PC-9 (cell line): ENCODE measurements at regions not wholly inside any gene's neighbourhood (a gene's known extent, or its start where the extent isn't known, plus 50 kb on each side); places are given as distances from the start of the nearest gene placed in this dataset.
A peak's percentile ranks its signal among the peaks of the same experiment; 100 is the strongest.

ENCODE experiments used
- BruUV-seq: library from RNA; stranded (reverse); fragments of 400-500 nt; replicated peaks from 2 replicates; lab custom pipeline; 2021; lab: Mats Ljungman, UMichigan
- CTCF ChIA-PET: fragments of 300-600 bp; sonication (Branson Sonifier 250); formaldehyde crosslinking; loops from one replicate; lab custom pipeline; 2022; ENCODE audit warnings: antibody characterized with exemption; lab: Charles Lee
- POLR2A ChIA-PET: fragments of 300-600 bp; sonication (Branson Sonifier 250); formaldehyde crosslinking; loops from one replicate; lab custom pipeline; 2022; ENCODE audit warnings: antibody characterized with exemption; ENCODE audit not compliant: unreplicated experiment; lab: Charles Lee
- DNase-seq, 2 experiments: peaks; one replicate each; pipeline versions ENCODE4 v3.0.0 to v3.0.0-alpha.2; 2015 to 2022; ENCODE audit warnings: mixed read lengths in 1 of 2
- H2AFZ ChIP-seq: fragments of 200-600 bp; sonication (generic); 2 replicates; pipeline ENCODE4 v1.8.1; 2017; ENCODE audit warnings: antibody characterized with exemption
- H3F3A ChIP-seq: fragments of 200-600 bp; sonication (generic); 2 replicates; pipeline ENCODE4 v1.8.1; 2017; ENCODE audit warnings: antibody characterized with exemption, mild to moderate bottlenecking, low read depth; ENCODE audit not compliant: insufficient read depth
- H3K27ac ChIP-seq: fragments of 200-600 bp; sonication (generic); 2 replicates; pipeline ENCODE4 v1.6.1; 2016; ENCODE audit warnings: mixed run types
- H3K27me3 ChIP-seq: fragments of 200-600 bp; sonication (generic); 2 replicates; pipeline ENCODE4 v1.6.1; 2016; ENCODE audit warnings: low read depth, mixed run types; ENCODE audit not compliant: insufficient read depth
- H3K36me3 ChIP-seq: fragments of 200-600 bp; sonication (generic); 2 replicates; pipeline ENCODE4 v1.6.1; 2016; ENCODE audit warnings: low read depth, mixed run types
- H3K4me1 ChIP-seq: fragments of 200-600 bp; sonication (generic); replicated peaks from 2 replicates; pipeline ENCODE4 v1.6.1; 2016; ENCODE audit warnings: mixed run types; ENCODE audit not compliant: insufficient read depth
- H3K4me2 ChIP-seq: fragments of 200-600 bp; sonication (generic); 2 replicates; pipeline ENCODE4 v1.6.1; 2017; ENCODE audit warnings: mixed run types
- H3K4me3 ChIP-seq: fragments of 200-600 bp; sonication (generic); 2 replicates; pipeline ENCODE4 v1.6.1; 2016; ENCODE audit warnings: mixed run types
- H3K79me2 ChIP-seq: fragments of 200-600 bp; sonication (generic); 2 replicates; pipeline ENCODE4 v1.6.1; 2017; ENCODE audit warnings: low read depth, mixed run types
- H3K9me2 ChIP-seq: fragments of 200-600 bp; sonication (generic); 2 replicates; pipeline ENCODE4 v1.8.1; 2017; ENCODE audit warnings: mild to moderate bottlenecking; ENCODE audit not compliant: insufficient read depth
- H3K9me3 ChIP-seq: fragments of 200-600 bp; sonication (generic); 2 replicates; pipeline ENCODE4 v1.8.1; 2016; ENCODE audit warnings: low read depth; ENCODE audit not compliant: insufficient read depth
- H4K20me1 ChIP-seq: fragments of 200-600 bp; sonication (generic); 2 replicates; pipeline ENCODE4 v1.8.1; 2017; ENCODE audit not compliant: insufficient read depth
- EZH2 ChIP-seq: fragments of 200-600 bp; sonication (generic); IDR thresholded peaks from 2 replicates; pipeline ENCODE4 v1.8.0; 2017; ENCODE audit warnings: antibody characterized with exemption, low read depth
- intact Hi-C: fragments of 100-400 bp; cut with micrococcal nuclease; formaldehyde crosslinking; loops from one replicate; pipeline ENCODE4 v1.10.0; 2022; ENCODE audit not compliant: unreplicated experiment
- TF ChIP-seq, protein P1 (sequence below): fragments of 200-600 bp; sonication (generic); conservative IDR thresholded peaks from 2 replicates; pipeline ENCODE4 v1.6.1; 2017; ENCODE audit warnings: mixed run types, antibody characterized with exemption, mild to moderate bottlenecking, moderate library complexity

DNA sequence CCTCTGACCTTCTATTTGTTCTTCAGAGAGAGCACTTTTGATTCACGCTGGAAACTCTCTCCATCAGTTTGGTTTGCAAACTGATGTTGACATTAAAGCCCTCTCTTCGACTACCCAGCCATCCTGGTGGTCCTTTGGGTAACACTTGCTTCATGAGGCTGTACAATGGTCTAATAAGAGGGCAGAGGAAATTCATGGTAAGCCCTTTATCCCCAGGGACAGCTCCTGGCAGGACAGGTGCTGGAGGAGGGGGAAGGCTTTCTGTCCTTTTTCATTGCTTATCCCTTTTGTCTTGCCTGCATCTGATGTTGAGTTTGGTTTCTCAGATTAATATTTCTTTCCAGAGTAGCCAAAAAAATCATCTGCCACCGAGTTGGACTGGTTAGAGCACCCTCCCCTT lies 52.1 kb upstream of the CD93 start:
- no peak for DNase-seq
- peak overlapping the region; percentile 99 for H3K27ac ChIP-seq
- BruUV-seq, result no TSS peak
- H4K20me1 ChIP-seq, result no peaks in the 10 kb centered on the region
- peaks cover 25% of the 10 kb centered on the region for H3F3A ChIP-seq
- intact Hi-C loops, result no loop called here
- ChIA-PET POLR2A (no interaction called here), CTCF (no interaction called here)
- no peaks in the 10 kb centered on the region for H3K9me3 ChIP-seq
- peak overlapping the region; percentile 68 for H3K4me2 ChIP-seq
- H3K4me1 ChIP-seq, result peaks cover 52% of the 10 kb centered on the region
- no peaks in the 10 kb centered on the region for H3K27me3 ChIP-seq
- no peak overlapping the region for H3K4me3 ChIP-seq
- H3K79me2 ChIP-seq, result 0 out of 2 replicates have a peak, but pooled peaks cover 6% of the 10 kb centered on the region
- no peak overlapping the region for H2AFZ ChIP-seq
- TF ChIP-seq EZH2, result no peak
- TF ChIP-seq, protein P1, sequence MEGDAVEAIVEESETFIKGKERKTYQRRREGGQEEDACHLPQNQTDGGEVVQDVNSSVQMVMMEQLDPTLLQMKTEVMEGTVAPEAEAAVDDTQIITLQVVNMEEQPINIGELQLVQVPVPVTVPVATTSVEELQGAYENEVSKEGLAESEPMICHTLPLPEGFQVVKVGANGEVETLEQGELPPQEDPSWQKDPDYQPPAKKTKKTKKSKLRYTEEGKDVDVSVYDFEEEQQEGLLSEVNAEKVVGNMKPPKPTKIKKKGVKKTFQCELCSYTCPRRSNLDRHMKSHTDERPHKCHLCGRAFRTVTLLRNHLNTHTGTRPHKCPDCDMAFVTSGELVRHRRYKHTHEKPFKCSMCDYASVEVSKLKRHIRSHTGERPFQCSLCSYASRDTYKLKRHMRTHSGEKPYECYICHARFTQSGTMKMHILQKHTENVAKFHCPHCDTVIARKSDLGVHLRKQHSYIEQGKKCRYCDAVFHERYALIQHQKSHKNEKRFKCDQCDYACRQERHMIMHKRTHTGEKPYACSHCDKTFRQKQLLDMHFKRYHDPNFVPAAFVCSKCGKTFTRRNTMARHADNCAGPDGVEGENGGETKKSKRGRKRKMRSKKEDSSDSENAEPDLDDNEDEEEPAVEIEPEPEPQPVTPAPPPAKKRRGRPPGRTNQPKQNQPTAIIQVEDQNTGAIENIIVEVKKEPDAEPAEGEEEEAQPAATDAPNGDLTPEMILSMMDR, result no peak
- no peaks in the 10 kb centered on the region for H3K36me3 ChIP-seq
- H3K9me2 ChIP-seq, result no peaks in the 10 kb centered on the region

DNA sequence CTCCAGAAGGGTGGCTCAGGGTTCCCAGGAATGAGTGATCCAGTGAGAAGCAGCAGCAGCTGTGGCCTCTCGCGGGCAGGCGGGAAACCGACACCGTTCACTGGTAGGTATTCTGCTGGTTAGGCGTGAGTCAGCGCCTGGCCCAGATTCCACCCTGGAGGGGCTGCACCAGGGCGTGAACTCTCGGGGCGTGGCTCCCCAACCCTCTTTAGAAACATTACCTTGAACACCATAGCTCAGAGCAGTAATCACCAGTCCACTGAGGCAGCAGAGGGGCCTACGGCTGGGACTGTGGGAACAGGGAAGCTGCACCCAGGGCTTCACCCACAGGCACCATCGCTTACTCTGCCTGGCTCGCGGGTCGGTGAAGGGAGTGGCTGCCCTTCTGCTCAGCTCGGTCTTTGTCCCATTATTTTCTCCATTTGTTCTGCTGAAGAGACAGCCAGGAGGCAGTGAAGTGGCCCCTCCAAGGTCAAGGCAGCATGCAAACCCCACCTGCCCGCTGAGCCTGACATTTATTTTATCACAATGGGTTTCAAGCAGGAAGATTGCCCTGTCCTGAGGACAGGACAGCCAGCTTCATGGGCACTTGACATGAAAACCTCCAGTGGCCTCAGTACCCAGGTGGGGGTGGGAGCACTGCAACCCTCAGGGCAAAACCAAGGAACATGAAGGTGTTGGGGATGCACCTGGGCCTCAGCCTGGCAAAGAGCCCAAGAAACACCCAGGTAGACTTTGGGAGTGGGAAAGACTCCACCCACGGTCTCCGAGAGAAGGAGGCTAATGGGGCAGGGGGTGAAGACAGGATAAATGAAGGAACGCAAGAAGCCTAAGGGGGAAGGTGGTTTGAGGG lies 51.0 kb upstream of the CD93 start:
- peak; percentile 59 to 92 for DNase-seq
- Histone ChIP-seq H3K27ac (peak overlapping the region; percentile 99), H4K20me1 (no peaks in the 10 kb centered on the region), H3K4me1 (peaks cover 41% of the 10 kb centered on the region), H3K36me3 (no peaks in the 10 kb centered on the region), H2AFZ (no peak overlapping the region), H3K79me2 (0 out of 2 replicates have a peak, but pooled peaks cover 6% of the 10 kb centered on the region), H3K9me3 (no peaks in the 10 kb centered on the region), H3K4me2 (peak overlapping the region; percentile 68), H3F3A (peaks cover 15% of the 10 kb centered on the region; the same call in 1 of the 2 replicates), H3K9me2 (no peaks in the 10 kb centered on the region), H3K27me3 (no peaks in the 10 kb centered on the region), H3K4me3 (peak overlapping the region; percentile 19; the same call in 1 of the 2 replicates)
- ChIA-PET POLR2A (interaction anchor here (0.6 kb wide), 1 partner anchor 214 kb away, joined by 3 read pairs; the partner anchor contains the start of gene NXT1), CTCF (no interaction called here)
- BruUV-seq, result TSS peak; percentile 98
- TF ChIP-seq EZH2, result no peak
- TF ChIP-seq, protein P1, result no peak
- intact Hi-C loops, result no loop called here

DNA sequence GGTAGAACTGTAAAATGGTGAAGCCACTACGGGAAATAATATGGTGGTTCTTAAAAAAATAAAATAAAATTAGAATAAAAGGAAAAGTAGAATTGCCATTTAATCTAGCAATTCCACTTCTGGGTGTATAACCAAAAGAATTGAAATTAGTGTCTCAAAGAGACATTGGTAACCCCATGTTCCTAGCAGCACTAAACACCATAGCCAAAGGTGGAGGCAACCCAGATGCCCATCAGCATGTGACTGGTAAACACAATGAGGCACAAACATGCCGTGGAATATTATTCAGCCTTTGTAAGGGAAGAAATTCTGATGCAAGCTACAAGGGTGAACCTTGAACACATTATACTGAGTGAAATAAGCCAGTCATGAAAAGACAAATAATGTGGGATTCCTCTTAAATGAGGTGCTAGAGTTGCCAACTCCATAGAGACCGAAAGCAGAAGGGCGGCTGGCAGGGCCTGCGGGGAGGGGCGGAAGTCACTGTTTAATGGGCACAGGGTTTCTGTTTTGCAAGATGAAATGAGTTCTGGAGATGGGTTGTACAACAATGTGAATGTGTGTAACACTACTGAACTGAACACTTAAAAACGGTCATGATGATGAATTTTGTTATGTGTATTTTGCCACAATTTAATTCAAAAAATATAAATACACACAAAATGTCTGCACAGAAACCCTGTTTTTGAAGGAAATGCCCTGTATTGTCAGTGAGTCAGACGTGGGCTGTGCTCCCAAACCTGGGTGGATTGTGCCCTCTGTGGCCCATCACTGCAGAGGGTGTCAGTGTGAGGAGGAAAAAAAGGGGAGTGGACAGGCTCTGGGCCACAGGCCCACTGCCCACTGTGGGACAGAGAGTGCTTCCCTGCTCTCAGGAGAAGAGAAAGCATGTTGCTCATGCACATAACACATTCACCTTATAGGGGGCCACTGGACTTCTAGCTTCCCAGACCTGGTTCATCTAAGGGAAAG lies 49.6 kb upstream of the CD93 start:
- Histone ChIP-seq H2AFZ (no peak overlapping the region), H3K4me1 (peaks cover 30% of the 10 kb centered on the region), H3K9me2 (no peaks in the 10 kb centered on the region), H3F3A (peaks cover 14% of the 10 kb centered on the region; the same call in 1 of the 2 replicates), H4K20me1 (no peaks in the 10 kb centered on the region), H3K79me2 (0 out of 2 replicates have a peak, but pooled peaks cover 6% of the 10 kb centered on the region), H3K36me3 (no peaks in the 10 kb centered on the region), H3K27me3 (no peaks in the 10 kb centered on the region), H3K27ac (peak overlapping the region; percentile 99), H3K9me3 (no peaks in the 10 kb centered on the region), H3K4me2 (peak overlapping the region; percentile 68), H3K4me3 (no peak overlapping the region)
- ChIA-PET CTCF (no interaction called here), POLR2A (no interaction called here)
- intact Hi-C loops, result no loop called here
- DNase-seq, result no peak
- no peak for TF ChIP-seq EZH2
- TF ChIP-seq, protein P1, result no peak
- no TSS peak for BruUV-seq
